Germinal center (tissue), 1 donor: ENCODE measurements at regions not wholly inside any gene's neighbourhood (a gene's known extent, or its start where the extent isn't known, plus 50 kb on each side); places are given as distances from the start of the nearest gene placed in this dataset.
A peak's percentile ranks its signal among the peaks of the same experiment; 100 is the strongest.
"Not testable (repeated sequence)": the region's sequence is repeated elsewhere in the genome, so short reads cannot be mapped to it uniquely, and the experiment has no call there.

Experiments used
- DNase-seq: peaks from one replicate; pipeline ENCODE4 v3.0.0; 2012; ENCODE audit warnings: mixed read lengths, low spot score

GRCh38 chr14:106658066-106658860 lies 1131.9 kb downstream of the TMEM121 start:
- DNase-seq, result not testable (repeated sequence)

DNA sequence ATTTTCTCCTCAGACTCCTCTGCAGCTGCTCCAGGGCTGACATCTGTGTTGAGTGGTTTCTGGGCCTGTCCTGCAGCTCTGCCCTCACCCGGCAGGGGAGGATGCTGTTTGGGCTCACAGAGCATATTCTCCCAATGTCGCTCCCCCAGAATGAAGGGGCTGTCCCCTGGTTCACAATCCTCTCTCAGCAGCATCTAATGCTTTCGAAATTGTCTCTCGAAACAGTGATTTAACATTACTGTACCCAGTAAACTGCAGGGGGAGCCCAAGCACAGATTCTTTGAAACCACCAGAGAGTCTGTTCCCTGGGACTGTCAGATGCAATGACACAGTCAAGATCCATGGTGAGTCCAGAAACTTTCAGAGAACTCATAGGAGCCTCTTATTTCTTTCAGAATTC lies 1135.2 kb downstream of the TMEM121 start:
- DNase-seq, result peak; percentile 41

- no peak for DNase-seq
Measured at GRCh38 chr14:106662936-106663550, 1136.7 kb downstream of the TMEM121 start.

GRCh38 chr14:106663805-106664410 lies 1137.5 kb downstream of the TMEM121 start:
- peak; percentile 62 for DNase-seq

- no peak for DNase-seq
Measured at GRCh38 chr14:106665814-106666213, 1139.4 kb downstream of the TMEM121 start.

GRCh38 chr14:106666341-106666740 lies 1140.0 kb downstream of the TMEM121 start:
- no peak for DNase-seq

GRCh38 chr14:106670011-106670410 lies 1143.6 kb downstream of the TMEM121 start:
- DNase-seq, result no peak

- DNase-seq, result not testable (repeated sequence)
Measured at GRCh38 chr14:106674093-106674492, 1147.7 kb downstream of the TMEM121 start.

DNA sequence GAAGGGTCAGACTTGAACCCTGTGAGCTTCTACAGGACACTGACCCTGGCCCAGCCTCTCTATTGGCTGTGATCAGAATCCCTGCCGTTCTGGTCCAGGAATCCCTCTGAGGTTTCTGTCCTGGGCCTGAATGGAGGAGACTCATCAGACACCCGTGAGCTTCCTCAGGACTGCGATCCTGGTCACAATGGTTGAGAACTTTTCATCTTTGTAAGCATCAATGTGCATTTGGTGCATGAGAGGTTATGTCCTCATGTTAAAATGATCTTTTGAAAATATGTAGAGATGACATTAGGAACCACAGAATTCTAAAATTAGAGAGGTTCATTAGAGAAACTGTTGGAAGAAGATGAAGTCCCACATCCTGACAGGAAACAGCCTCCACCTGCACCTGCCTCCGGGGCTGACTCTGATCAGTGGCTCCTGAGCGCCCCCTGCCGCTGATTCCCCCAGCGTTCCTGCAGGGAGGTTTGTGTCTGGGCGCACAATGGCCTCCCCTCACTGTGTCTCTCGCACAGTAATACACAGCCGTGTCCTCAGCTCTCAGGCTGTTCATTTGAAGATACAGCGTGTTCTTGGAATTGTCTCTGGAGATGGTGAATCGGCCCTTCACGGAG lies 1148.2 kb downstream of the TMEM121 start:
- not testable (repeated sequence) for DNase-seq

- DNase-seq, result not testable (repeated sequence)
Measured at GRCh38 chr14:106675716-106676115, 1149.3 kb downstream of the TMEM121 start.

DNA sequence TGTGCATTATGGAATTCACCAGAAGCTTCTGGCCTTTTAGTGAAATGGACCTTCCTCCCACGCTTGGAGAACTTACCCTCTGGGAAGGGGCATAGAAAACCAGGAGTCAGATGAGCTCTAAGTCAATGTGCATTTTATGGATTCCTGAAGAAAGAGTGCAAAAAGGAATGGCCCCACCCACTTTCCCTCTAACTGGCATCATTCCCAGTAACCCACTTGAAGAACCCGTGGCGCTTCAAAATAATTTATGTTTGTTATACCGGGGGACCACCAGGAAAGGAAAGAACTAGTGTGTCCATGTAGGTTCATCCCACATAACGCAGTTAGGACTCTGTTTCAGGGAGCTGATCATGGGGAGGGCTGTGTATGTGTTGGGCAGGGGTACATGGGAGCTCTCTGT lies 1153.4 kb downstream of the TMEM121 start:
- DNase-seq, result no peak

DNA sequence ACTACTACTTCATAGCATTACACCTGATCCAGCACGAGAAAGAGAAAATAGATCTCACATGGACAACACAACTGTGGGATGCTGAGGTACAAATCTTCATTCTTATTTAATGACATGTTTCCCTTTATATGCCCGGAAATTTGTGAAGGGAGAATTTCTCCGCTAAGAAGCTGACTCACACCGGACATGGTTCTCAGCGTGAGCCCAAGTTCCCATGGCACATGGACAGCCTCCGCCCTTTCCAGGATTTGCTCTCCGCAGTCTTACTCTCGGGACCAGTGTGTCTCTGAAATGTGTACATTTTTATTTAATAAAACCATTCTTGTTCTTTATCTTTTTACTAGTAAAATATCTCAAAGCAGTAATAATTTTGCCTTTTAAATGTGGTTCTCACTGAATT lies 1154.8 kb downstream of the TMEM121 start:
- DNase-seq, result no peak

DNA sequence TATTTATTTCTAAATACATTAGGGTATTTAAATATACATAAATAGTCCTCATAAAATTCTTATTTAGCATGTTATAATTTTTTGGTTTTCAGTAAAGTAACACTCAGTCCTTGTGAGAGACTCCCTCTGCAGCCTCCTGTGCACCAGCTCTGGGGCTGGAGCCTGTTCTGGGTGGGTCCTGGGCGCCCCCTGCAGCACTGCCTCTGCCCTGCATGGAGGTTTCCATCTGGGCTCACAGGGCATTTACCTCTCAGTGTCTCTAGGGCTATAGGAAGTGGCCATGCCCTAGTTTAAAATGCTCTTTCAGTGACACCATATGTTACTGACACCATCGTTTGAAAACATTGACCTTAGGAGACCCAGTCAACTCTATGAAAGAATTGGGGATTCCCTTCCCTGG lies 1155.2 kb downstream of the TMEM121 start:
- no peak for DNase-seq

DNA sequence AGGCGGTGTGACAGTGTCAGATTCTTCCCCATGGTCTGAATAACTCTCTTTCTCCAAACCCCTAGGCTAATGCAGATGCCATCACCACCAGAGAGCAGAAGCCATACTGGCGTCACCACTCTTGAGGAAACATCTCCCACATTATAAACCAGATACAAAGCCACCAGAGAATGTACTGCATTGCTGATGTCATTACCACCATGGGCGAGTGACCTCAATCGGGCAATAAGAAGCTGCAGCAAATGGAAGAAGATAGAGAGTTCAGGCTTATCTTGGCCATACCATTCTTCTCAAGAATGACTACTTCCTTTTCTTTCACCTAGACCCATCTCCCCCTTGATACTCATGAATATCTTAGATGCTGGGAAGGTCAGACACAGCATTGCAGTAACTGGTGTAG lies 1157.2 kb downstream of the TMEM121 start:
- no peak for DNase-seq

- DNase-seq, result no peak
Measured at GRCh38 chr14:106686533-106686932, 1160.2 kb downstream of the TMEM121 start.

- DNase-seq, result no peak
Measured at GRCh38 chr14:106690333-106690891, 1164.0 kb downstream of the TMEM121 start.

DNA sequence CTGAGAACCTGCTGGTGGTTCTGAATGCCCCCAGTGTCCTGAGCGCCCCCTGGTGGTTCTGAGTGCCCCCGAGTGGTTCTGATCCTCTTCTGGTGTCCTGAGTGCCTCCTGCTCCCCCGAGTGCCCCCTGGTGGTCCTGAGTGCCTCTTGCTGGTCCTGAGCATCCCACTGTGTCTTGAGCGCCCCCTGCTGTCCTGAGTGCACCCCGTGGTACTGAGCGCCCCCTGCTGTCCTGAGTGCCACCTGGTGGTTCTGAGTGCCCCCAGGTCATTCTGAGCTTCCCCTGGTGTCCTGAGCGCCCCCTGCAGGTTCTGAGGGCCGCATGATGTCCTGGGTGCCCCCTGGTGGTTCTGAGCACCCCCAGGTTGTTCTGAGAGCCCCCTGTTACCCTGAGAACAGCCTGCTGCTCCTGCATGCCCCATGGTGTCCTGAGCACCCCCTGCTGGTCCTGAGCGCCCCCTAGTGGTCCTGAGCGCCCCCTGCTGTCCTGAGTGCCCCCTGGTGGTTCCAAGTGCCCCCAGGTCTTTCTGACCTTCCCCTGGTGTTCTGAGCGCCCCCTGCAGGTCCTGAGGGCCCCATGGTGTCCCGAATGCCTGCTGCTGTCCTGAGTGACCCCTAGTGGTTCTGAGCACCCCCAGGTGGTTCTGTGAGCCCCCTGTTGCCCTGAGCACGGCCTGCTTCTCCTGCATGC lies 1165.4 kb downstream of the TMEM121 start:
- DNase-seq, result peak; percentile 79

GRCh38 chr14:106694638-106695393 lies 1168.4 kb downstream of the TMEM121 start:
- DNase-seq, result peak; percentile 56

DNA sequence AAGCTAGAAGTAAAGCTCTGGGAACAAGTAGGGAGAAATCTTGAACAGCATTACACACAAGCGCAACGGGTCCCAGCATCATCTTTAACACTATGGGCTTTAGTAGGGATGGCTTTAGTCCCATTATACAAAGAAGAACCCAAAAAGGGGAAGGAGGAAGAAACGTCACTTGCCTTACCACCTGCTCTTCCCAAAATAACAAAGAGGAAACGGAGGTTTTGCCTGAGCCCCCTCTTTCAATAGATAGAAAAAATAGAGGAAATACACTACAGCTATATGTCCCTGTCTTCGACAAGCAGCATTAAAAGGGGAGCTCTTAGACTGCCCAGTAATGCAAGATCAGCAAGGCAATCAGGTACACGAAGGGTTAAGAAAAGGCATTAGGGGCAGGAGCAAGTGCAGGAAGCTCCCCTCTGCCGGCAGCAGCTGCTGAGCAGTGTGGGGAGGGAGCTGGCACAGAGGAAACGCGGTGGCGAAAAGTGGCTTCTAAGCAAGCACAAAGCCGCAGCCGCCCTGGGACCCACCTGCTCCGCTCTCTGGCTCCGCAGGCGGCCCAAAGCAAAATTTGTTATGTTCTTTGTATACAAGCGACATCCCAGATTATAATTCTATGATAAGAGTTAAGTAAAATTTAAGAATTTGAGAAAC lies 1172.4 kb downstream of the TMEM121 start:
- DNase-seq, result peak; percentile 11

GRCh38 chr14:106703651-106704050 lies 1177.3 kb downstream of the TMEM121 start:
- DNase-seq, result not testable (repeated sequence)
